GM12875 (cell line): ENCODE measurements at regions not wholly inside any gene's neighbourhood (a gene's known extent, or its start where the extent isn't known, plus 50 kb on each side); places are given as distances from the start of the nearest gene placed in this dataset.

ENCODE experiments used
- H3K4me3 ChIP-seq: one replicate; pipeline ENCODE4 v1.5.1; 2011; ENCODE audit warnings: low read depth, low read length, control low read depth
- TF ChIP-seq, protein P1 (sequence below): IDR thresholded peaks from 2 replicates; pipeline ENCODE4 v1.5.1; 2011; ENCODE audit warnings: low read depth, mild to moderate bottlenecking, control low read depth, inconsistent platforms, low read length, moderate library complexity, borderline replicate concordance; ENCODE audit not compliant: insufficient read depth

DNA sequence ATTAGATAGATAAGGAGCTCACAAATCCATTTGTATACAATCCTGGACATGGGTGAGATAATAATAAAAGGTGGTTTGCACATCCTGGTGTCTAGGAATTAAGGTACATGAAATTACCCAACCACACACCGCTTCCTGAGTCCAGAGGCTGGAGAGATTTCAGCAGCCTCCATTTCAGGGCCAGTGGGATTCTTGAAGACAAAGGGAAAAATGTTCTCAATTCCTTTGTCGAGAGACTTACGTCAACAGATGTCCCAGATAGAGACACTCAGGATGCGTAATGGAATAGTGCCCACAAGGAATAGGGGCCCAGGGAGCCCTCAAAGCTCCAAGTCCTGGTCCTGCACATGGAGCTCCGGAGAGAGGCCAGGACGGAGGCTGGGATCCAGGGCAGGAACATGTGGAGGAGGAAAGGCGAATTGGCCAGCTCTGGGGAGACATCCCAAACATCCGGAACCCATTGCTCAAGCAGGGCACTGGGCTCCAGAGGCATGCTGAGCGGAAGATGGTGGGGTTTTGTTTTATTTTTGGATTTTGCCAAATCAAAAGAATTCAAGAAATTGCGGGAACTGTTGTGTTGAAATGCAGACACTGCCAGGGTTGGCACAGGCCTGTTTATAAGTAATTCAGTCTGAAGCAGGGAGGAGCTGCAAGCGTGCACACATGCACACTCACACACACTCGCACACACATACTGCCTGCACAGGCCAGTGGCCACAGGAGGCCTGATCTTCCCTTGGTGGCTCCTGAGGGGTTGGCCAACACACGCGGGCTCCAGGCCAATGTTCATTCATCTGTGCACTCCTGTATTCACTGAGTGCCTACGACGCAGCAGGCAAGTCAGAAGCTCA lies 97.2 kb downstream of the NOG start:
- no peak overlapping the region for H3K4me3 ChIP-seq
- TF ChIP-seq, protein P1, sequence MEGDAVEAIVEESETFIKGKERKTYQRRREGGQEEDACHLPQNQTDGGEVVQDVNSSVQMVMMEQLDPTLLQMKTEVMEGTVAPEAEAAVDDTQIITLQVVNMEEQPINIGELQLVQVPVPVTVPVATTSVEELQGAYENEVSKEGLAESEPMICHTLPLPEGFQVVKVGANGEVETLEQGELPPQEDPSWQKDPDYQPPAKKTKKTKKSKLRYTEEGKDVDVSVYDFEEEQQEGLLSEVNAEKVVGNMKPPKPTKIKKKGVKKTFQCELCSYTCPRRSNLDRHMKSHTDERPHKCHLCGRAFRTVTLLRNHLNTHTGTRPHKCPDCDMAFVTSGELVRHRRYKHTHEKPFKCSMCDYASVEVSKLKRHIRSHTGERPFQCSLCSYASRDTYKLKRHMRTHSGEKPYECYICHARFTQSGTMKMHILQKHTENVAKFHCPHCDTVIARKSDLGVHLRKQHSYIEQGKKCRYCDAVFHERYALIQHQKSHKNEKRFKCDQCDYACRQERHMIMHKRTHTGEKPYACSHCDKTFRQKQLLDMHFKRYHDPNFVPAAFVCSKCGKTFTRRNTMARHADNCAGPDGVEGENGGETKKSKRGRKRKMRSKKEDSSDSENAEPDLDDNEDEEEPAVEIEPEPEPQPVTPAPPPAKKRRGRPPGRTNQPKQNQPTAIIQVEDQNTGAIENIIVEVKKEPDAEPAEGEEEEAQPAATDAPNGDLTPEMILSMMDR, result no peak

DNA sequence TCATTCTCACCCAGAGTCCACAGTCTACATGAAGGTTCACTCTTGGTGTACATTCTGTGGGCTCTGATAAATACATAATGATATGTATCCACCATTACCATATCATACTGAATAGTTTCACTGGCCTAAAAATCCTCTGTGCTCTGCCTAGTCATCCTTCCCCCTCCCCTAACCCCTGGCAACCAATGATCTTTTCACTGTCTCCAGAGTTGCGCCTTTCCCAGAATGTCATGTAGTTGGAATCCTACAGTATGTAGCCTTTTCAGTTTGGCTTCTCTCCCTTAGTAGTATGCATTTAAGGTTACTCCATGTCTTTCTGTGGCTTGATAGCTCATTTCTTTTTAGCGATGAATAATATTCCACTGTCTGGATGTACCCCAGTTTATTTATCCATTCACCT lies 101.3 kb downstream of the NOG start:
- TF ChIP-seq, protein P1, result no peak
- H3K4me3 ChIP-seq, result no peak overlapping the region

- TF ChIP-seq, protein P1, result no peak
- H3K4me3 ChIP-seq, result no peak overlapping the region
Measured at GRCh38 chr17:56697190-56697589, 103.7 kb downstream of the NOG start.

DNA sequence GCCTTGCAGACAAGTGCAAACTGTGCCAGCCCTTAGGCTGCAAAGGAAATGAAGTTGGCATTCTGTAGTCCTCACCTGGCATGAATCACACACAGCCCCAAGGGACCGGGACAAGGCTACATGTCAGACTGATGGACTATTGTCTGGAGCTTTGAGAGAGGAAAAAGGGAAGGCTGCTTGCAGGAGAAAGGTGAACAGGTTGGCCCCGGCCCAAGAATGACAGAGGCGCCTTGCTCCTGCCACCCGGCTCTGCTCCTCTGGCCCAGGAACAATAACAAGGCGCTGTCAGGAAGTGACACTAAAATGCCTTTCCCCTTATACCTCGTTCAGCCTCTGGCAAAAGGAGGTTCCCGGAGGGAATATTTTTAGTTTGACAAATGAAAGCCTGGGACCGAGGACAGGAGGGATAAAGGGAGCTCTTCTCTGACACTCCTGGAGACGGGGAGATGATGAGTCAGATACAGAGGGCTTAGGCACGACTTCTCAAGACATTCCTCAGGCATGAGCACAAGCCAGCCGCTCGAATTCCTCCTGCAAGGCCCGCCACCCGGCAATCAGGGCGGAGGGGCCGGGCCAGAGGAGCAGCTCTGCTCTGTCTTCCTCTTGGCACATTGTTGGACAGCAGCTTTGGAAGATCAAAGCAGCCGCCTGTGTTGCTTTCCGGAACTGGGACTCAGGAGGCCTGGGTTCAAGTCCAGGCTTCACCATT lies 105.8 kb downstream of the NOG start:
- H3K4me3 ChIP-seq, result no peak overlapping the region
- TF ChIP-seq, protein P1, result no peak

DNA sequence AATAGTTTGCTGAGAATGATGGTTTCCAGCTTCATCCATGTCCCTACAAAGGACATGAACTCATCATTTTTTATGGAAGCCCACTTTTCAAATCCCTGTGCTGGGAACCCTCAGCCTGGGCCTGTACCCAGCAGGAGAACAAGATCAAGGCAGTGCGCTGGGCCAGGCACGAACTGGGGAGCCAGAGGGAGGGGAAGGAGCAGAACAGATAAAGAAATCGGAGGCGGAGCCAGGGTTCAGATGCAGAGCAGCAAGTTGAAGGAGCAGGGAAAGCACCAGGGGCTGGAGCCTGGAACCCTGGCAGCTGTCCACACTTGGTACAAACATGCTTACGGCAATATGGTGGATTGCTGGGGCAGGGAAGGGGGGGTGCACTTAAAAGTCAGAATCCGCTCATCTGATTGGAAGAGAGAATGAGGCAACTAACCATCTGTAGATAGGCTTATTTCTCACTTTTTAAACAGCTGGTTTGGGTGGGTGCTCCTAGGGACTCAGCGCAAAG lies 107.5 kb downstream of the NOG start:
- H3K4me3 ChIP-seq, result no peak overlapping the region
- TF ChIP-seq, protein P1, result no peak

GRCh38 chr17:56707312-56708219 lies 114.1 kb downstream of the NOG start:
- H3K4me3 ChIP-seq, result no peak overlapping the region
- TF ChIP-seq, protein P1, result no peak
